Left renal cortex interstitium (tissue), 4 donors: ENCODE measurements at regions not wholly inside any gene's neighbourhood (a gene's known extent, or its start where the extent isn't known, plus 50 kb on each side); places are given as distances from the start of the nearest gene placed in this dataset.

ENCODE experiments used
- DNase-seq, 4 donors: peaks; one replicate each; pipeline ENCODE4 v3.0.0-alpha.2; 2013; ENCODE audit warnings: low read depth in 4 of 4, low spot score in 2 of 4, missing footprints in 1 of 4

DNA sequence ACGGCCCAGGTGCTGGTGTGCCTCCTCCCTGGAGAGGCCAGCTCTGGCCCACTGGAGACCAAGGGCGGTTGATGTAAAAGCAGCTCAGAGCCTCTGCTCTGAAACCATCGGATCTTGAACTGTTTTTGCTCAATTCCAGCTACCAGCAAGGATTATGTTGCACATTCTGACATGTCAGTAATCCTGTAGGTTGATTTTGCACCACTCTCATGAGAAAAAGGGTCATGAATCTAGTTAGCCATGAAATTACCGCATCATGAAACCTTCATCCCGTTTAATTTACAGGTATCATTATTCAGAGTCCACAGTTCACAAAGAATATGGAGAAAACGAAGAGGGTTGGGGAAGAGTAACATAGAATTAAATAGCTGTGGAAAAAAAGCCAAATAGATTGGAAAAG, 120.4 kb upstream of the NSMCE3 start:
- DNase-seq: peak in 3 of 4 donors; percentile 7 to 17 (median 14)

DNA sequence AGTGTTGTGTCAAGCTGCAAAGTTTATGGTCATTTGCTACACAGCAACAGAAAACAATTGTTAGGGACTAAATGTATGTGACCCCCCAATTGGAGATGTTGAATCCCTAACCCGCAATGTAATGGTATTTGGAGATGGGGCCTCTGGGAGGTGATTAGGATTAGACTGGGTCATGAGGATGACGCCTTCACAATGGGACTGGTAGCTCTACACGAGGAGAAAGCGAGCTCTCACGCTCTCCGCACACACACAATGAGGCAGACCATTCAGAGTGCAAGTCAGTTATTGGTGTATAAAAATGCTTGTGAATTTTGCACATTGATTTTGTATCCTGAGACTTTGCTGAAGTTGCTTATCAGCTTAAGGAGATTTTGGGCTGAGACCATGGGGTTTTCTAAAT, 116.9 kb upstream of the NSMCE3 start:
- no peak for DNase-seq

DNA sequence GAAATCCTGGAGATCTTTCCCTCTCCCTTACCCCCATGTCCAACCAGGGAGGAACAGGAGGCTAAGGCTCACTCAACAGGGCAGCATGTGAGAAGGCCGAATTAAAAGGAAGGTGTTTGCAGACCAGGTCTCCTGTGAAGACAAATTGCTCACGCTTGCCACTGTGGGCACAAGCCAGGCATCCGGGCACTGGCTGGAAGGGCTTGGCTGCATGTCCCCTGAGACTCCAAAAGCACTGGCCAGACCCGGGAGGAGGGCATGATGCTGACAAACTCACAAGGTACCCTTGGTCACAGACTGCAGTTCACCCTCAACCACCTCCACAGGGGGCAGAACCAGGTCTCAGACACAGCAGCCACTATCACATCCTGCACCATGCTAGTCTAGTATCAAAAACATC, 113.7 kb upstream of the NSMCE3 start:
- DNase-seq: no peak

GRCh38 chr15:29382862-29383261, 113.2 kb upstream of the NSMCE3 start:
- DNase-seq: no peak

DNA sequence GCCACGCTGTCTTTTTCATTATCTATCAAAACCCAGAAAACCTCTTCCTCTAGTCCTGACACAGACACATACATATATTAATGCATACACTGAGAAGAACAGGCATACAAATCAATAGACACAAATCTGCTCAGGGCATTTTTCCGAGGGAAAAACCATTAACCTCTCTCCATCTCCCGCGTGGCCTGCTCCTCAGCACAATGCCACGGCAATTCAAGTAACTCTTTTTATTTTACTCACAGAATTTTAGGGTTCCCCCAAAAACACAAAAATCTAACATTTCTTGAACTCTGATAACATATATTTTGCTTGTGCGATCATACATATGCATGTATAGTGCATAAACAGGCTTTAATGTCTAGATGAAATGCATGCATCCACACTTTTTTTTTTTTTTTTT, 110.8 kb upstream of the NSMCE3 start:
- no peak for DNase-seq

- DNase-seq: no peak
Measured at GRCh38 chr15:29379647-29380046, 110.0 kb upstream of the NSMCE3 start.

DNA sequence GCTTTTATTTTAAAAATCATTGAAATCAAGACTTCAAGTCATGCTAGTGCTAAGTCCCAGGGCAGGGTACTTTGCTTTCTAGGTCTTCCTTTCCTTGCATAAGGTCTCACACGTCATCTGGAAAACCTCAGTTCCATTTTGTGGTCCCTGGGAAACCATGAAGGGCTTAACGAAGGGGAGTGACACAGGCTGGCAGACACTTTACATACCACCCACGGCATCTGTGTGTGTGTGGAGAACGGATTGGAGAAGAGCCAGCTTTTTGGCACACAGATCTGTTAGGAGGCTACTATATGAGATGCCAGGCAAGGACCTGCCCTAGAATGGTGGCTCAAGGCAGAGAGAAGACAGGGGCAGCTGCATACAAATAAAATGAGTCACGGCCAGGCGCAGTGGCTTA, 107.5 kb upstream of the NSMCE3 start:
- no peak for DNase-seq

- no peak for DNase-seq
Measured at GRCh38 chr15:29376590-29376989, 107.0 kb upstream of the NSMCE3 start.

DNA sequence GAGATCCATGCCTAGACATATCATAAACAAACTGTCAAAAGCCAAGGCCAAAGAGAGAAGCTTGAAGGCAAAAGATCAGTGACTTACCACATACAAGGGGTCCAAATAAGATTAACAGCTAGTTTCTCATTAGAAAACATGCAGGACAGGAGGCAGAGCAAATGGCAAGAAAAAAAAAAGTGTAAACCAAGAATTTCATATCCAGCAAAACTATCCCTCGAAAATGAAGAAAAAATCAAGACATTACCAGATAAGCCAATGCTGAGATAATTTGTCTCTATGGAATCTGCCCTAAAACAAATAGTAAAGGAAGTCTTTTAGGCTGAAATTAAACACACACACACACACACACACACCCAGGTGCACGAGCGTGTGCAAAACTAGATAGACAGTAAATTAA, 99.6 kb upstream of the NSMCE3 start:
- no peak for DNase-seq

DNA sequence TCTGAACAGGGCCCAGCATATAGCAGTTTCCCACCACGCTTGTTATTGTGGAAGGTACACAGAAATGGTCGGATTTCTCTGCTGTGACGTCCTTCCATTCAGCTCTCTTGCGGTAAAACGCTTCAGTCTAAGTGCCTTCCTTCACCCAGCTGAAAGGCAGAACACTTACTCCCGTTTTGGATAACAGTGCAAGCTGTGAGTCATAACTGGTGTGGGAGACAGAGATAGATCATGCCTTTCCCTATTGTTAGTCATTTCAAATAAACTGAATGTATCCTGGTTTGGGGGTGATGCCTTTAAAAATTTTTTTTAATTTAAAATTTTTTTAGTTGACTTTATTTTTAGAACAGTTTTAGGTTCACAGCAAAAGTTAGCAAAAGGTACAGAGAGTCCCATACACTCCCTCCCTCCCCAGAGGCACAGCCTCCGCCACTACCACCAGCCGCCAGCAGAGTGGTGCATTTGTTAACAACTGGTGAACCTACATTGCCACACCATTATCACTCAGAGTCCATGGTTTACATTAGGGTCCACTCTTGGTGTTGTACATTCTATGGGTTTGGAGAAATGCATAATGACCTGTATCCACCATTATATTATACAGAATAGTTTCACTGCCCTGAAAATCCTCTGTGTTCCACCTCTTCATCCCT, 94.9 kb upstream of the NSMCE3 start:
- DNase-seq: no peak

- DNase-seq: no peak
Measured at GRCh38 chr15:29361560-29361959, 91.9 kb upstream of the NSMCE3 start.

GRCh38 chr15:29360152-29360551, 90.5 kb upstream of the NSMCE3 start:
- DNase-seq: no peak

DNA sequence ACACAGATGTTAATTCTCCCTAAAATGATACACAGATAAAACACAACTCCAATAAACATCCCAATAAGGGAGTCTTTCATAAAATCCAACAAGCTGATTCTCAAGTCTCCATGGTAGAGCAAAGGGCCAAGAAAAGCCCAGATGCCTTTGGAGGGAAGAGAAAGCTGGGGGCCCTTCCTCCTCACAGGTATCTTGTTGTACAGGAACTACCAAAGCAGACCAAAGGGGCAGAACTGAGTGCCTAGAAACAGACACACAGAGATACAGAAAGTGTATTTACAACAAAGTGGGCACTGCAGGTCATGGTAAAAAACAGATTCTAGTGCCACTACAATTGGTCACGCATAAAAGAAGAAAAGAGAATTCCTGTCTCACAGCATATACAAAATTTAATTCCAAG, 87.2 kb upstream of the NSMCE3 start:
- DNase-seq: no peak

- DNase-seq: no peak
Measured at GRCh38 chr15:29355477-29355876, 85.9 kb upstream of the NSMCE3 start.

GRCh38 chr15:29352402-29352801, 82.8 kb upstream of the NSMCE3 start:
- no peak for DNase-seq

DNA sequence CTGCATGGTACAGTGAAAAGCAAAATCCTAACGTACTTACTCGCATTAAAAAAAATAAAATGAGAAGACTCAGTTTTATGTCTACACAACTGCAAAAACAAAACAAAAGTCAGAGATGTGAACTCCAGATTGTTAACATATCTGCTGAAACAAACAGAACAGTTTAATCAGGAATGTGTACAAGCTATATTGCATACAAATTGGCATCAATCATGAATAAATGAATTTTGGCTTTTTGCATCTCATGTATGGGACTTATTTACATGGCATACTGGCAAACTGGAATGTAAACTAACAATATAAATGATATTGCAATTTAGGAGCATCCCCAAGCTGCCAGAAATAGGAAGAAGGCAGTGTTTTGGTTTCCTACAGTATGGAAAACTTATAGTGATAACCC, 79.6 kb upstream of the NSMCE3 start:
- no peak for DNase-seq

- DNase-seq: no peak
Measured at GRCh38 chr15:29348336-29348914, 78.8 kb upstream of the NSMCE3 start.

GRCh38 chr15:29346998-29347397, 77.4 kb upstream of the NSMCE3 start:
- DNase-seq: no peak

DNA sequence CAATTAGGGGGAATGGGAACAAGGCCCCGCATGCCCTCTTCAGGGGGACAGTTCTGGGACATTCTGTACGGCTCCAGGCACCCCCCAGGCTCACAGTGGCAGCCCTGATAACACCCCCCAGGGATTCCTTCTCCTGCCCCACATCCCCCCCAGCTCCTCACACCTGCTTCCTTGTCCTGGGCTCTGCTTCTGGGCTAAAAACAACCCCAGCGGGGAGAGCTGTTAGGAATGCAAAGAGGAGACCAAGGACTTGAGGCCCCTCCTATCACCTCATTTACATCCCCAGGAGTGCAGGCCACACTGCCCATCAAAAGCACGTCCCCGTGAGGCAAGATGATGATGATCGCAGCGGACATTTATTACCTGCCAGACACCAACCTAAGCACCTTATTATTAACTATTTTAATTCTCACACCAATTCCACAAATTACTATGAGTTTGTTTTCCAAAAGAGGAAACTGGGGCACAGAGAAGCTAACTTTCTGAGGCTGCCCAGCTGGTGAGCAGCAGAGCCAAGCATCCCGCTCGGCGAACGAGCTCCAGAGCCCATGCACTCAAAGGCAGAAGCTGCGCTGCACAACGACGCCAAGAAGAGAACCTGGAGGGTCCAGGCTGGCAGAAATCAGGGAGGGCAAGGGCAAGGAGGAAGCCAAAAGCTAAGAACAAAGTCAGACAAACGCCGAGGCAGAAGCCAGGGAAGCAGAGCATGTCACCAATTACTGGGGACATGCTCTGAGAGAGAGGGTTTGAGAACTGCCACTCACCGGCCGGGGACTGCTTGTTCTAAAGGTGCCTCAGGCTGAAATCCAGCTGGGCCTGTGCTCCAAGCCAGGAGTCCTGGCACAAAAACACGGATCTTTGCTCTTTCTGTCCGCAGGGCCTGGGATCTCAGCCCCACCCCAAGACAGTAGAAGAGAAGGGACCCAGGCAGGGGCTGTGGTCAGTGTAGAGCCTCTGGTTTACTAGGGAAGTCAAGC, 76.2 kb upstream of the NSMCE3 start:
- DNase-seq: no peak

GRCh38 chr15:29344474-29344873, 74.9 kb upstream of the NSMCE3 start:
- DNase-seq: no peak

DNA sequence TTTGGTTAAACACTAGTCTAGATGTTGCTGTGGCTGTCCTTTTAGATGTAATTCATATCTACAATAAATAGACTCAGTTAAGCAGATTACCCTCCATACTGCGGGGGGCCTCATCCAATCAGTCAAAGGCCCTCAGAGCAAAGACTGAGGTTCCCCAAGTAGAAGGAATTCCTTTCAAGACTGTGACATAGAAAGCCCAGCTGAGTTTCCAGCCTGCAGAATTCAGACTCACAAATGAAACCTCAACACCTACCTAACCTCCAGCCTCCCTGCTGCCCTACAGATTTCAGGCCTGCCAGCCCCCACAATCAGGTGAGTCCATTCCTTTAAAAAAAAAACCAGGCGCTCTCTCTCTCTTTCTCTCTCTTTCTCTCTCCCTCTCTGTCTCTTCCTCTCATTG, 73.6 kb upstream of the NSMCE3 start:
- no peak for DNase-seq

GRCh38 chr15:29342201-29342600, 72.6 kb upstream of the NSMCE3 start:
- no peak for DNase-seq
